RPMI7951 (cell line): ENCODE measurements at regions not wholly inside any gene's neighbourhood (a gene's known extent, or its start where the extent isn't known, plus 50 kb on each side); places are given as distances from the start of the nearest gene placed in this dataset.

Source experiments
- DNase-seq: peaks from one replicate; pipeline ENCODE4 v3.0.0-alpha.2; 2012; ENCODE audit warnings: low read depth

- DNase-seq = no peak
Observed at GRCh38 chr5:2011481-2012411, 129.0 kb upstream of the IRX4 start.

DNA sequence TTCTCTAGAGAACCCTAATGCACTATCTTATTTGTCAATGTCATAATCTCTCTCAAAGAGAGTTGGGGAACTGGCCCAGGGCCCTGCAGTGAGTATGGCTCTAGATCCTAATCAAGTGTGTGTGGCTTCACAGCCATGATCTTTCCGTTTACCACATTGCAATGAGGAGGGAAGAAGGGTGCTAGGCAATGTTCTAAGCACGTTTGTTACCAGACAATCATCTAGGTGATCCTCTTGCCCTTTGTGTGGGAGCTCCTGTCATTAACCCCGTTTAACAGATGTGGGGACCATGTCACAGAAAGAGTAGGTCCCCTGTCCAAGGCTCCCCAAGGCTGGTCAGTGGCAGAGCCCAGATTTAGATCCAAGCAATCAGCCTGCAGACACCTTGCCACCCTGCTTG is 128.2 kb upstream of the IRX4 start:
- DNase-seq = no peak

DNA sequence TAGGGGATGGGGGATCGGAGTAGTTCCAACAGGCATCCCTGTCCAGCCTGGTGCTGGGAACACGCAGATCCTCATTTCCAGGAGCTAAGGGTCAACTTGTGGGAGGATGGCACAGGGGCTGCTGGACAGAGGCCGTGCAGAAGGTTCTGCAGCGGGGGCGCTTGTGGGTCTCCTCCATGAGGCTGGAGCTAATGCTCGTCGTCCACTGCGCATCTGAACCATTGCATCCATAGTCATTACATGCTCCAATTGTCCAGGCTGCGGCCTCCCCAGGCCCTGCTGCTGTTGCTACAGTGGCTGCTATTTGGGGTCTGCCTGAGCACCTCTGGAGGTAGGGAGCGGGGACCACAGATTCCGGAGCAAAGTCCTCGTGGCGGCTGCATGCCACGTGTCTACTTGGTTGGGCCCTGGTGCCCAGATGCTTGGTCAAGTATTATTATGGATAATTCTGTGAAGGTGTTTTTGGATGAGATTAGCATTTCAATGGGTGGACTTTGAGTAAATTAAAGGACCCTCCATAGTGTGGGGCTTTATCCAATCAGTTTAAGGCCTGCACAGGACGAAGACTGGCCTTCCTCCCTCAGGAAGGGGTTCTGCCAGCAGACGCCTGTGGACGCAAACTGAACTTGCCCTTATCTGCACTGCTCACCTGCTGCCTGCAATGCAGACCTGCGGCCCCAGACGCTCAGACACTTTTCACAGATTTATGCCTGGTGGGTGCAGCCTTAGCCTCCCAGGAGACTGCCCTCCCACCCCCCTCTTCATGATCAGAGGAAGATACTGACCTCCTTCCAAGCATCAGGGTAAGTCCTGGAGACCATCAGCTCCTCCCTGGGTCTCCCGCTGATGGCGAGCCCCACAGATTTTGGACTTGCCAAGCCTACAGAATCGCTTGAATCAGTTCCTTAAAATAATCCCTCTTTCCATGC is 127.5 kb upstream of the IRX4 start:
- DNase-seq = no peak

GRCh38 chr5:2008851-2009629 is 126.3 kb upstream of the IRX4 start:
- DNase-seq = no peak

DNA sequence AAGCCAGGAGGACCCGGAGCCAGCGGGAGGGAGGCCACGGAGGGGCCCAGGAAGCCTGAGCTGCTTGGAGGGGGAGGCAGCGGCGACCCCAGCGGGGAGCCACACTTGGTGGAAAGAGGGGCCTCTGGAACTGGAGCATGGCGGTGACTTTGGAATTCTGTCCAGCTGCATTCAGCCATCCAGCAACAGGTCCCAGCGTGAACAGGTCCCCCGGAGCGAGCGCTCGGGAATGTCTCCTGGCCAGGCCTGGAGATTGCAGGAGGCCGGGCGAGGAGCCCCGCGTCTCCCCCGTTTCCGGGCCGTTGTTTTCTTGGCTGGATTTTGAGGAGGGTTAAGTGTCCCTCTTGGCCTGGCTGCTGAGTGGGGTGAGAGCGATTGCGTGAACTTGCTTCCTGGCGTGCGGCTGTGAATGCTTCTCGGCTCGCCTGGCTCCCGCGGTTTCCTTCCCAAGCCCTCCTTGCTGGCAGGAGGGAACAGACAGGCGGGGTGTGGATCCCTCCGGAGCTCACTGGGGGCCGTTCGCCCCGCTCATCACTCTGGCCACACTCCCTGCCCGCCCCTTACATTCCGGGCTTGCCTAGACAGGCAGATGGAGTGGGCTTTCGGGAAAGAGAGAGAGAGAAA is 125.3 kb upstream of the IRX4 start:
- no peak for DNase-seq

GRCh38 chr5:2007496-2007877 is 124.8 kb upstream of the IRX4 start:
- DNase-seq = no peak

GRCh38 chr5:2006971-2007291 is 124.2 kb upstream of the IRX4 start:
- no peak for DNase-seq

DNA sequence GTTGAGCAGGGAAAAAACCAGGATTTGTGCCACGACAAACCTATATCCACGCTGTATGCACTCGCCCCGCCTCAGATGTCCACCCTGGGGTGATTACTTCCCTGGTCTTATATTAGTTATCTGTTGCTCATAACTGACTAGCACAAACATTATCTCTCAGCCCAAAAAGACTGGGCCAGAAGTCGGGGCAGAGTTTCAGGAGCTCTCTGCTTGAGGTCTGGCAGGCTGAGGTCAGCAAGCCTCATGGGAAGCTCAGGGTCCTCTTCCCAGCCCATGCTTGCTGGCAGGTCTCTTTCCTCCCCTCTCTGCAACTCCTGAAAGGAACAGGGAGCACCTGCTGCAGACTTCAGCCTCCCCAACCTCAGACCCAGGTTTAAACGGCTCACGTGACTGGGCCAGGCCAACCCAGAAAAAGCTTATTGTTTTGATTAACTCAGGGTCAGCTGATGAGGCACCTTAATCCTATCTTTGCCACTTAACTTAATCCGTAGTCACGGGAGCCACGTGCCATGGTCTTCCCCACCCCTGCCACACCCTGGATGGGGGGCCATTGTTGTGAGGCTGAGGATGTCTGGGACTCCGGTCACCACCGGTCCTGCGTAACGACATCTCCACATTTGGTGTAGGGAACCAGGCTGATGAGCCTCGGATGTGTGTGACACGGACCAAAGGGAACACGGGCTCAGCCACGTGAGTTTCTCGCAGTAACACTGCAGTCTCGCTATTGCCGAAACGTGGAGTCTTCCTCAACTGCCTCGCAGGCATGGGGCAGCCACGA is 123.7 kb upstream of the IRX4 start:
- no peak for DNase-seq

- DNase-seq = no peak
Observed at GRCh38 chr5:2005101-2006041, 122.6 kb upstream of the IRX4 start.

DNA sequence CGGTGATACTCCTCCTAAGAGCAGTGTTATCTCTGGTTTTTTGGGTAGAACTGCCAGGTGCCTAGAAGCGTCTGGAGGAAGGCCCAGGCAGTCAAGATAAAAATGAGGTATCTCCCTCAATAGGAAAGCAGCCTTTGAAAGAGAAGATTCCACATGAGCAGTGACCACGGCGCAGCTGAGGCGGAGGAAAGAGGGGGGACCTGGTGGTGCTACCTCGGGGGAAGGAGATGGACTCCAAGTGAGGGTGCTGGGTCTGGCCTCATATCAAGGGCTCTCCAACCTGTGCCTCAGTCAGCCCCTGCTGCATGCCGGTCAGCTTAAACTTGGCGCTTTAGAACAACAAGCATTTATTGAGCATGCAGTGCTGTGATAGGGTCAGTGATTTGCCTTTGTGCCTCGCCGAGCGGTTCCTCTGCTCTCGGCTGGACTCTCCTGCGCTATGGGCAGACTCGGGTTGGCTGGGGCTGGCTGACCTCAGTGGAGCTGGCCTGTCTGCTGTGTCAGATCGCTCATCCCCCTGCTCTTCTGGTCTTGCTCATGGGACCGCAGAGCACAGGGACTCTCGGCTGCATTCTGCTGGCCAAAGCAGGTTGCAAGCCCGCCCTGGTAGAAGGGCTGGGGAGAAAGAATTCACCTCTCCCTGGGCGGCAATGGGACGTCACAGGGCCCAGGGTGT is 121.1 kb upstream of the IRX4 start:
- no peak for DNase-seq

DNA sequence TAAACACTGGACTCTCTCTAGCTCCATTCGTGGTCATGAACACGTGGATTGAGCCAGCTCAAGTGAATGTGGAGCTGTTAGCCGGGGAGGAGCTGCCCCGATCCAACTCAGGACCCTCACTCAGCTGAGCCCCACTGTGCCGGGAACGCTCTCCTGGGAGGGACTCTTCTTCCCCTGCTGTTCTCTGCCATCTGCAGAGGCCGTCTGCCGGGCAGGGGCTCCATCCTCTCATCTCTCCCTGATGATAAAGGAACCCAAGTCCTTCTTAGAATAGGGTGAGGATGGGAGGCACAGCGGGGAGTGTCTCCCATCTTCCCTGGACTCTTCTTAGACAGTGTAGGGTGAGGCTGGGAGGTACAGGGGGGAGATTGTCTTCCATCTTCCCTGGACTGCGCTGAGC is 120.5 kb upstream of the IRX4 start:
- DNase-seq = no peak

GRCh38 chr5:2001300-2001699 is 118.6 kb upstream of the IRX4 start:
- DNase-seq = no peak

- no peak for DNase-seq
Observed at GRCh38 chr5:2000591-2000990, 117.9 kb upstream of the IRX4 start.

- no peak for DNase-seq
Observed at GRCh38 chr5:1999794-2000193, 117.1 kb upstream of the IRX4 start.

GRCh38 chr5:1998716-1999317 is 116.1 kb upstream of the IRX4 start:
- no peak for DNase-seq

DNA sequence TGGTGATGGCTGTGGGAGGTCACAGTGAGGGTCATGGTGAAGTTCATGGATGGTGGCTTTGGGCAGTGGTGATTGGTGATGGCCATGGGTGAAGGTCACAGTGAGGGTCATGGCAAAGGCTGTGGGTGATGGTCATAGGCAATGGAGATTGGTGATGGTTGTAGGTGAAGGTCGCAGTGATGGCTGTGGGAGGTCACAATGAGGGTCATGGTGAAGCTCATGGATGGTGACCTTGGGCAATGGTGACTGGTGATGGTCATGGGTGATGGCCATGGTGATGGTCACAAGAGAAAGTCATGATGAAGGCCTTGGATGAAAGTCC is 115.6 kb upstream of the IRX4 start:
- DNase-seq = no peak

DNA sequence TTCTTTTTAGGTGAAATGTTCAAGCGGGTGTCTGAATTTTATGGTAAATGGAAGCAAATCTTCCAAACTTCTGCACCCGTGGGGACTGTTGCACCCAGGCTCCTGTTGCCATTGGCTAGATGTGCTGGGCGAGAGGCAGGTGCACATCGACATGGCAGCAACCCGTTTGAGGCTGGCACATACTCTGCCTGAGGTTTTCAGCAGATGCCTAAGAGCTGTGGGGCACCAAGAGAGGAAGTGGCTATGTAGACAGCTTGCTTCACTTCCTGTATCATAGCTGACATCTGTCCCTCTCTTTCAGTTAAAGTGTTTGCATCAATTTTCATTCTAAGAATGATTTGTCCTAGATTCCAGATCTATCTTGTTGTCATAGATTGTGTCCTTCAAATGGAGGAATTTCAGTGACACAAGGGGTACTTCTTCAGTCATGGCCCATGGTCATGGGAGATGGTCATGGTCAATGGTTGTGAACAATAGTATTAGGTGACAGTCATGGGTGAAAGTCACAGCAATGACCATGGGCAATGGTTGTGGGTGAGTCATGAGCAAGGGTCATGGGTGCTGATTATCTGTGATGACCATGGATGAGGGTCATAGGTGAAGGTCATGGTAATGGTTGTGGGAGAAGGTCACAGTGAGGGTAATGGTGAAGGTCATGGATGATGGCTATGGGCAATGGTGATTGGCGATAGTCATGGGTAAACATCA is 115.1 kb upstream of the IRX4 start:
- no peak for DNase-seq

GRCh38 chr5:1995491-1995890 is 112.8 kb upstream of the IRX4 start:
- DNase-seq = no peak
